A673 (cell line): ENCODE measurements at regions not wholly inside any gene's neighbourhood (a gene's known extent, or its start where the extent isn't known, plus 50 kb on each side); places are given as distances from the start of the nearest gene placed in this dataset.

Experiments used
- BruUV-seq: library from RNA; stranded (reverse); fragments of 400-500 nt; replicated peaks from 2 replicates; lab custom pipeline; 2021; lab: Mats Ljungman, UMichigan
- CTCF ChIA-PET: fragments of 300-600 bp; sonication (Branson Sonifier 250); formaldehyde crosslinking; loops from one replicate; lab custom pipeline; 2022; ENCODE audit warnings: antibody characterized with exemption; lab: Charles Lee
- POLR2A ChIA-PET: fragments of 300-600 bp; sonication (Branson Sonifier 250); formaldehyde crosslinking; loops from one replicate; lab custom pipeline; 2022; ENCODE audit warnings: antibody characterized with exemption; ENCODE audit not compliant: low non-redundant PET; lab: Charles Lee
- DNase-seq: peaks from one replicate; pipeline ENCODE4 v3.0.0-alpha.2; 2015; ENCODE audit warnings: low spot score
- H3K27ac ChIP-seq: fragments of 200-600 bp; sonication (generic); 2 replicates; pipeline ENCODE4 v1.5.1; 2016; ENCODE audit warnings: mixed run types, low read depth, mild to moderate bottlenecking, mixed read lengths, antibody characterized with exemption, low read length; ENCODE audit not compliant: poor library complexity, severe bottlenecking
- H3K27me3 ChIP-seq: fragments of 200-600 bp; sonication (generic); replicated peaks from 2 replicates; pipeline ENCODE4 v1.6.1; 2017; ENCODE audit warnings: mixed run types, low read depth, mild to moderate bottlenecking, mixed read lengths, antibody characterized with exemption, low read length; ENCODE audit not compliant: insufficient read depth, poor library complexity
- H3K36me3 ChIP-seq: fragments of 200-600 bp; sonication (generic); 2 replicates; pipeline ENCODE4 v1.6.1; 2016; ENCODE audit warnings: mixed run types, mild to moderate bottlenecking, mixed read lengths, antibody characterized with exemption, low read length; ENCODE audit not compliant: insufficient read depth, poor library complexity, severe bottlenecking
- H3K4me1 ChIP-seq: fragments of 200-600 bp; sonication (generic); 2 replicates; pipeline ENCODE4 v1.6.1; 2017; ENCODE audit warnings: mixed run types, mild to moderate bottlenecking, mixed read lengths, antibody characterized with exemption, low read length; ENCODE audit not compliant: insufficient read depth, poor library complexity, severe bottlenecking
- H3K4me3 ChIP-seq: fragments of 200-600 bp; sonication (generic); 2 replicates; pipeline ENCODE4 v1.5.1; 2016; ENCODE audit warnings: low read depth, mixed run types, mild to moderate bottlenecking, mixed read lengths, low read length; ENCODE audit not compliant: poor library complexity, severe bottlenecking
- H3K9me3 ChIP-seq: fragments of 200-600 bp; sonication (generic); 2 replicates; pipeline ENCODE4 v1.6.1; 2016; ENCODE audit warnings: mixed run types, low read depth, mild to moderate bottlenecking, mixed read lengths, antibody characterized with exemption, low read length; ENCODE audit not compliant: poor library complexity, severe bottlenecking
- CTCF ChIP-seq: fragments of 300-800, 200-600 bp; sonication (generic); conservative IDR thresholded peaks from 2 replicates; pipeline ENCODE4 v1.5.1; 2017; ENCODE audit warnings: low read depth, mild to moderate bottlenecking, antibody characterized with exemption, low read length, moderate library complexity, mixed read lengths
- EZH2 ChIP-seq: fragments of 200-600 bp; sonication (generic); IDR thresholded peaks from 2 replicates; pipeline ENCODE4 v1.6.1; 2017; ENCODE audit warnings: borderline replicate concordance, low read depth, mild to moderate bottlenecking, mixed read lengths, antibody characterized with exemption, low read length; ENCODE audit not compliant: poor library complexity, severe bottlenecking
- intact Hi-C: fragments of 100-400 bp; cut with micrococcal nuclease; formaldehyde crosslinking; loops from one replicate; pipeline ENCODE4 v1.10.0; 2022; ENCODE audit not compliant: unreplicated experiment

GRCh38 chr12:42884116-42884515, 294.6 kb upstream of the PRICKLE1 start:
- DNase-seq = no peak
- CTCF ChIA-PET = no interaction called here
- Histone ChIP-seq H3K4me1 (no peaks in the 10 kb centered on the region), H3K27me3 (no peaks in the 10 kb centered on the region), H3K36me3 (no peaks in the 10 kb centered on the region), H3K4me3 (no peak overlapping the region), H3K9me3 (peaks cover 5% of the 10 kb centered on the region), H3K27ac (no peak overlapping the region)
- intact Hi-C loops = no loop called here
- no peak for TF ChIP-seq CTCF
- no peak for TF ChIP-seq EZH2
- BruUV-seq = no TSS peak
- POLR2A ChIA-PET = no interaction called here

- TF ChIP-seq CTCF (no peak), EZH2 (no peak)
- DNase-seq = no peak
- POLR2A ChIA-PET = no interaction called here
- intact Hi-C loops = no loop called here
- H3K4me1 ChIP-seq = no peaks in the 10 kb centered on the region
- no peak overlapping the region for H3K4me3 ChIP-seq
- BruUV-seq = no TSS peak
- CTCF ChIA-PET = no interaction called here
- H3K27ac ChIP-seq = no peak overlapping the region
- no peaks in the 10 kb centered on the region for H3K36me3 ChIP-seq
- no peaks in the 10 kb centered on the region for H3K27me3 ChIP-seq
- H3K9me3 ChIP-seq = no peaks in the 10 kb centered on the region
Measured at GRCh38 chr12:42873401-42873800, 283.9 kb upstream of the PRICKLE1 start.

- Histone ChIP-seq H3K4me3 (no peak overlapping the region), H3K9me3 (no peaks in the 10 kb centered on the region), H3K4me1 (no peaks in the 10 kb centered on the region), H3K27ac (no peak overlapping the region), H3K27me3 (no peaks in the 10 kb centered on the region), H3K36me3 (no peaks in the 10 kb centered on the region)
- intact Hi-C loops = no loop called here
- TF ChIP-seq CTCF (no peak), EZH2 (no peak)
- CTCF ChIA-PET = no interaction called here
- DNase-seq = no peak
- POLR2A ChIA-PET = no interaction called here
- BruUV-seq = no TSS peak
Measured at GRCh38 chr12:42871816-42872215, 282.3 kb upstream of the PRICKLE1 start.
